IPS-NIHi11 (cell line): ENCODE measurements at regions not wholly inside any gene's neighbourhood (a gene's known extent, or its start where the extent isn't known, plus 50 kb on each side); places are given as distances from the start of the nearest gene placed in this dataset.
"Not testable (repeated sequence)": the region's sequence is repeated elsewhere in the genome, so short reads cannot be mapped to it uniquely, and the experiment has no call there.

Experiments used
- DNase-seq: peaks from one replicate; pipeline ENCODE4 v3.0.0; 2012; ENCODE audit warnings: mixed read lengths, low spot score

- no peak for DNase-seq
Observed at GRCh38 chr10:3339121-3339520, 166.5 kb upstream of the PITRM1 start.

GRCh38 chr10:3337741-3338140 lies 165.2 kb upstream of the PITRM1 start:
- no peak for DNase-seq

DNA sequence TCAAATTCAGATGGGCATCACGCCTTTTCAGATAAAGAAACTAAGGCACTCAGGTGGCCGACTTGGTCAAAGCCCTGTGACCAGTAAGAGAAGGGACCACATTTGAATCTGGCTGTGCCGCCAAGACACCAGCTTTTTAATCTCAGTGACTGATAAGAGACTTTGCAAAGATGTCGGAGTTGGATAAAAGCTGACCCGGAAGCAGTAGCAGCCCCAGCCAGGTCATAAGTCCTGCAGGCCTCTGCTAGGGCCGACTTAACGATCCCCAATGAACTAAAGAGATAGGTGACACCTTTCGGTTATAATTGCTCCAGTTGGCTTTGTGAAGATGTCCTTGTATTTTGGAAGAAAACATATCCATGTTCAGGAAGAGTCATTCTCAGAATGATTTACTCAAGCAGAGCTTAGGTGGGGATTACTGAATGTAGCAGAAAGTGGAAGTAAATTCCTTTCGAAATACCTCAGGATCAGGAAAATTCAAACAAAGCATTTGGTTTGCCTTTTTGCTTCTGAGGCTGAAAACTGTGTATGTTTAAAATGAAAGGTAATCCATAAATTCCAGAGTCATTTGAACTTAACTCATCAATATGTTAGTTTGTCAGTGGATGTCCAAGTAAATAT lies 164.2 kb upstream of the PITRM1 start:
- no peak for DNase-seq

- DNase-seq, result no peak
Observed at GRCh38 chr10:3333426-3333825, 160.8 kb upstream of the PITRM1 start.

DNA sequence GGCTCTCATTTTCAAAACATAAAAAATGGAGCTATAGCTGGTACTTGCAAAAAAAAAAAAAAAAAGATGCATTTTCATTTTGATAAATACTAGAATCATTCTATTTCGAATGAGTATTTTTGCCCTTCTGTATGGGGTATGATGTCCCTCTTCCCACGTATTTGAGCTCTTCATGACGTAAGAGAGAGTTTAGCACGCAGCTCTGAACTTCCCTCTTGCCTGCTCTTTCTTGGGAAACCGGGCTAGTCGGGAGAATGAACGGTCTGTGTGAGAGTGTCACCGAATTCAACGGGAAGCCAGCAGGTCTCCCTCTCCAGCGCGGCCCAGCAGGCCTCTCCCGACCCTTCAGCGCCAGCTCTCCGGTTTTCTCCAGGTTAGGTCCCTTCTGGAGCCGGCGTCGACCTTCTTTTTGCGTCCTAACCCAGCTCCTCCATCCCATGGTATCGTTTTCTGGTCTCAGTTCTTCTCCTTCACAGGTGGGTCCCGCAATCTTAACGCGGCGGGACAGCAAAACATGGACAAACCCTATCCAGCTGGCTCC lies 159.2 kb upstream of the PITRM1 start:
- no peak for DNase-seq

GRCh38 chr10:3331187-3331586 lies 158.6 kb upstream of the PITRM1 start:
- no peak for DNase-seq

DNA sequence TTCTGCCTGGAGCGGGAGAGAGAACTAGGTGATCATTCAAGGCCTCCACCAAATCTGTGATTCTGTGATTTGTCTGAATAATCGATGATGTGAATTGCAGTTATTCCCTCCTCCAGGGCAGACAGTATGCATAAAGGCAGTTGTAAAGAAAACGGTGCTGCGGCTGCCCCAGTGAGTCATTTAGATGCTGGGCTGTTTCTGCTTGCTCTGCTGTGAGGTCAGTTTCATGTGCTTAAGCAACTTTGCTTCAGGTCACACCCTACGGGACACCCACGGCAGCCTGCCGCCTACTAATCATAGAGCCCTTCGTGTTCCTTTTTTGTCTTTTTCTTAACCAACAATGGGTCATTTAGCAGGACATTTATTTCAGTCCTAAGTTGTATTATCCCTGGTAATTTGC lies 158.1 kb upstream of the PITRM1 start:
- no peak for DNase-seq

GRCh38 chr10:3325954-3326750 lies 153.6 kb upstream of the PITRM1 start:
- no peak for DNase-seq

GRCh38 chr10:3324612-3325038 lies 152.0 kb upstream of the PITRM1 start:
- DNase-seq, result no peak

- no peak for DNase-seq
Observed at GRCh38 chr10:3323865-3324498, 151.4 kb upstream of the PITRM1 start.

GRCh38 chr10:3321123-3321522 lies 148.5 kb upstream of the PITRM1 start:
- DNase-seq, result no peak

DNA sequence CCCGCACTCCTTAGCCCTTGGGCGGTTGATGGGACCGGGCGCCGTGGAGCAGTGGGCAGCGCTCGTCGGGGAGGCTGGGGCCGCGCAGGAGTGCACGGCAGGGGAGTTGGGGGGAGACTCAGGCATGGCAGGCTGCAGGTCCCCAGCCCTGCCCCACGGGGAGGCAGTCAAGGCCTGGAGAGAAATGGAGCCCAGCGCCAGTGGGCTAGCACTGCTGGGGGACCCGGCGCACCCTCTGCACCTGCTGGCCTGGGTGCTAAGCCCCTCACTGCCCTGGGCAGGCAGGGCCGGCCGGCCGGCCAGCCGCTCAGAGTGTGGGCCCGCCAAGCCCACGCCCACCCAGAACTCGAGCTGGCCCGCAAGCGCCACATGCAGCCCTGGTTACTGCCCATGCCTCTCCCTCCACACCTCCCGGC lies 147.2 kb upstream of the PITRM1 start:
- DNase-seq, result no peak

DNA sequence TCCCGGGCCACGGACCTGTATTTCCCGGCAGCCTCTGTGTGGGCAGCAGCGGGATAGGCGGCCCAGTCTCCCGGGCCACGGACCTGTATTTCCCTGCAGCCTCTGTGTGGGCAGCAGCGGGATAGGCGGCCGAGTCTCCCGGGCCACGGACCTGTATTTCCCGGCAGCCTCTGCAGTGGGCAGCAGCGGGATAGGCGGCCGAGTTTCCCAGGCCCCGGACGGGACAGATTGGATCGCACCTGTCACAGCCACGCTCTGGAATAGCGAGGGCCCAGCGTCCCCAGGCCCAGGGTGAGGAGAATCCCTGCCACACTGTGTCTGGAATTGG lies 145.9 kb upstream of the PITRM1 start:
- DNase-seq, result not testable (repeated sequence)

- DNase-seq, result not testable (repeated sequence)
Observed at GRCh38 chr10:3317553-3318479, 145.2 kb upstream of the PITRM1 start.

- DNase-seq, result not testable (repeated sequence)
Observed at GRCh38 chr10:3314445-3315085, 142.0 kb upstream of the PITRM1 start.

GRCh38 chr10:3313784-3314444 lies 141.3 kb upstream of the PITRM1 start:
- peak; percentile 55 for DNase-seq

GRCh38 chr10:3312403-3312940 lies 139.9 kb upstream of the PITRM1 start:
- peak; percentile 32 for DNase-seq

- no peak for DNase-seq
Observed at GRCh38 chr10:3310016-3310784, 137.6 kb upstream of the PITRM1 start.

GRCh38 chr10:3306050-3306449 lies 133.5 kb upstream of the PITRM1 start:
- no peak for DNase-seq
